ENCODE measurements at regions not wholly inside any gene's neighbourhood (a gene's known extent, or its start where the extent isn't known, plus 50 kb on each side); places are given as distances from the start of the nearest gene placed in this dataset.

- no peak for DNase-seq (ENCODE audit: low read depth, low spot score)
Measured at GRCh38 chrX:113133316-113133715, 292.7 kb upstream of the AMOT start.

- no peak for DNase-seq (ENCODE audit: low read depth, low spot score)
Measured at GRCh38 chrX:113124693-113125092, 284.1 kb upstream of the AMOT start.

- DNase-seq (ENCODE audit: low read depth, low spot score): no peak
Measured at GRCh38 chrX:113075521-113075920, 234.9 kb upstream of the AMOT start.

GRCh38 chrX:113059714-113060113 is 219.1 kb upstream of the AMOT start:
- DNase-seq (ENCODE audit: low read depth, low spot score): no peak

- DNase-seq (ENCODE audit: low read depth, low spot score): no peak
Measured at GRCh38 chrX:113058634-113059033, 218.0 kb upstream of the AMOT start.

GRCh38 chrX:113048896-113049295 is 208.3 kb upstream of the AMOT start:
- no peak for DNase-seq (ENCODE audit: low read depth, low spot score)

GRCh38 chrX:113048480-113048879 is 207.8 kb upstream of the AMOT start:
- DNase-seq (ENCODE audit: low read depth, low spot score): no peak

GRCh38 chrX:113033966-113034680 is 193.5 kb upstream of the AMOT start:
- DNase-seq (ENCODE audit: low read depth, low spot score): no peak

GRCh38 chrX:113019958-113020357 is 179.3 kb upstream of the AMOT start:
- no peak for DNase-seq (ENCODE audit: low read depth, low spot score)

- DNase-seq (ENCODE audit: low read depth, low spot score): no peak
Measured at GRCh38 chrX:113009837-113010236, 169.2 kb upstream of the AMOT start.

- DNase-seq (ENCODE audit: low read depth, low spot score): no peak
Measured at GRCh38 chrX:113009029-113009428, 168.4 kb upstream of the AMOT start.

- no peak for DNase-seq (ENCODE audit: low read depth, low spot score)
Measured at GRCh38 chrX:113001836-113002235, 161.2 kb upstream of the AMOT start.

- no peak for DNase-seq (ENCODE audit: low read depth, low spot score)
Measured at GRCh38 chrX:112997991-112998390, 157.4 kb upstream of the AMOT start.

GRCh38 chrX:112991801-112992200 is 151.2 kb upstream of the AMOT start:
- DNase-seq (ENCODE audit: low read depth, low spot score): no peak

- DNase-seq (ENCODE audit: low read depth, low spot score): no peak
Measured at GRCh38 chrX:112979879-112980278, 139.2 kb upstream of the AMOT start.

- no peak for DNase-seq (ENCODE audit: low read depth, low spot score)
Measured at GRCh38 chrX:112968351-112969133, 127.9 kb upstream of the AMOT start.

- no peak for DNase-seq (ENCODE audit: low read depth, low spot score)
Measured at GRCh38 chrX:112967903-112968302, 127.3 kb upstream of the AMOT start.

GRCh38 chrX:112967341-112967740 is 126.7 kb upstream of the AMOT start:
- no peak for DNase-seq (ENCODE audit: low read depth, low spot score)

GRCh38 chrX:112961981-112962380 is 121.3 kb upstream of the AMOT start:
- no peak for DNase-seq (ENCODE audit: low read depth, low spot score)

GRCh38 chrX:112947981-112948615 is 107.5 kb upstream of the AMOT start:
- no peak for DNase-seq (ENCODE audit: low read depth, low spot score)

- no peak for DNase-seq (ENCODE audit: low read depth, low spot score)
Measured at GRCh38 chrX:112946227-112946626, 105.6 kb upstream of the AMOT start.

- DNase-seq (ENCODE audit: low read depth, low spot score): no peak
Measured at GRCh38 chrX:112945826-112946225, 105.2 kb upstream of the AMOT start.
